ENCODE measurements at regions not wholly inside any gene's neighbourhood (a gene's known extent, or its start where the extent isn't known, plus 50 kb on each side); places are given as distances from the start of the nearest gene placed in this dataset.

- Histone ChIP-seq H3K4me1 (ENCODE audit: insufficient read depth, poor library complexity, severe bottlenecking) (no peaks in the 10 kb centered on the region), H3K36me3 (ENCODE audit: low read depth) (no peaks in the 10 kb centered on the region), H3K4me3 (ENCODE audit: severe bottlenecking) (no peak overlapping the region), H3K27me3 (ENCODE audit: insufficient read depth, poor library complexity, severe bottlenecking) (no peaks in the 10 kb centered on the region), H3K27ac (ENCODE audit: poor library complexity, severe bottlenecking) (no peak overlapping the region), H3K9me3 (ENCODE audit: severe bottlenecking) (no peaks in the 10 kb centered on the region)
- TF ChIP-seq CTCF (IDR thresholded peaks at IDR 0.05; ENCODE audit: poor library complexity, severe bottlenecking): no peak
- no peak for ATAC-seq (ENCODE audit: low read depth)
- DNase-seq (ENCODE audit: low spot score): no peak
Observed at GRCh38 chr9:82729141-82729540, 333.8 kb downstream of the RASEF start.

- Histone ChIP-seq H3K36me3 (ENCODE audit: low read depth) (no peaks in the 10 kb centered on the region), H3K9me3 (ENCODE audit: severe bottlenecking) (no peaks in the 10 kb centered on the region), H3K4me3 (ENCODE audit: severe bottlenecking) (no peak overlapping the region), H3K27ac (ENCODE audit: poor library complexity, severe bottlenecking) (no peak overlapping the region), H3K4me1 (ENCODE audit: insufficient read depth, poor library complexity, severe bottlenecking) (no peaks in the 10 kb centered on the region), H3K27me3 (ENCODE audit: insufficient read depth, poor library complexity, severe bottlenecking) (no peaks in the 10 kb centered on the region)
- ATAC-seq (ENCODE audit: low read depth) (no peak), DNase-seq (ENCODE audit: low spot score) (no peak)
- no peak for TF ChIP-seq CTCF (IDR thresholded peaks at IDR 0.05; ENCODE audit: poor library complexity, severe bottlenecking)
Observed at GRCh38 chr9:82729991-82730589, 332.9 kb downstream of the RASEF start.

GRCh38 chr9:82732928-82733327 is 330.0 kb downstream of the RASEF start:
- Histone ChIP-seq H3K27me3 (ENCODE audit: insufficient read depth, poor library complexity, severe bottlenecking) (no peaks in the 10 kb centered on the region), H3K27ac (ENCODE audit: poor library complexity, severe bottlenecking) (no peak overlapping the region), H3K4me1 (ENCODE audit: insufficient read depth, poor library complexity, severe bottlenecking) (no peaks in the 10 kb centered on the region), H3K36me3 (ENCODE audit: low read depth) (no peaks in the 10 kb centered on the region), H3K9me3 (ENCODE audit: severe bottlenecking) (no peaks in the 10 kb centered on the region), H3K4me3 (ENCODE audit: severe bottlenecking) (no peak overlapping the region)
- ATAC-seq (ENCODE audit: low read depth) (no peak), DNase-seq (ENCODE audit: low spot score) (no peak)
- no peak for TF ChIP-seq CTCF (IDR thresholded peaks at IDR 0.05; ENCODE audit: poor library complexity, severe bottlenecking)

- Histone ChIP-seq H3K9me3 (ENCODE audit: severe bottlenecking) (no peaks in the 10 kb centered on the region), H3K27ac (ENCODE audit: poor library complexity, severe bottlenecking) (no peak overlapping the region), H3K4me3 (ENCODE audit: severe bottlenecking) (no peak overlapping the region), H3K4me1 (ENCODE audit: insufficient read depth, poor library complexity, severe bottlenecking) (no peaks in the 10 kb centered on the region), H3K36me3 (ENCODE audit: low read depth) (no peaks in the 10 kb centered on the region), H3K27me3 (ENCODE audit: insufficient read depth, poor library complexity, severe bottlenecking) (no peaks in the 10 kb centered on the region)
- DNase-seq (ENCODE audit: low spot score) (no peak), ATAC-seq (ENCODE audit: low read depth) (no peak)
- TF ChIP-seq CTCF (IDR thresholded peaks at IDR 0.05; ENCODE audit: poor library complexity, severe bottlenecking): no peak
Observed at GRCh38 chr9:82736126-82736525, 326.8 kb downstream of the RASEF start.

GRCh38 chr9:82736701-82737100 is 326.2 kb downstream of the RASEF start:
- H3K4me3 ChIP-seq (ENCODE audit: severe bottlenecking): no peak overlapping the region
- H3K36me3 ChIP-seq (ENCODE audit: low read depth): no peaks in the 10 kb centered on the region
- H3K27me3 ChIP-seq (ENCODE audit: insufficient read depth, poor library complexity, severe bottlenecking): no peaks in the 10 kb centered on the region
- no peak for ATAC-seq (ENCODE audit: low read depth)
- DNase-seq (ENCODE audit: low spot score): no peak
- TF ChIP-seq CTCF (IDR thresholded peaks at IDR 0.05; ENCODE audit: poor library complexity, severe bottlenecking): no peak
- H3K4me1 ChIP-seq (ENCODE audit: insufficient read depth, poor library complexity, severe bottlenecking): no peaks in the 10 kb centered on the region
- no peaks in the 10 kb centered on the region for H3K9me3 ChIP-seq (ENCODE audit: severe bottlenecking)
- H3K27ac ChIP-seq (ENCODE audit: poor library complexity, severe bottlenecking): no peak overlapping the region

All from RWPE2 (cell line).